ENCODE measurements at regions not wholly inside any gene's neighbourhood (a gene's known extent, or its start where the extent isn't known, plus 50 kb on each side); places are given as distances from the start of the nearest gene placed in this dataset.
"Not testable (repeated sequence)": the region's sequence is repeated elsewhere in the genome, so short reads cannot be mapped to it uniquely, and the experiment has no call there.

DNA sequence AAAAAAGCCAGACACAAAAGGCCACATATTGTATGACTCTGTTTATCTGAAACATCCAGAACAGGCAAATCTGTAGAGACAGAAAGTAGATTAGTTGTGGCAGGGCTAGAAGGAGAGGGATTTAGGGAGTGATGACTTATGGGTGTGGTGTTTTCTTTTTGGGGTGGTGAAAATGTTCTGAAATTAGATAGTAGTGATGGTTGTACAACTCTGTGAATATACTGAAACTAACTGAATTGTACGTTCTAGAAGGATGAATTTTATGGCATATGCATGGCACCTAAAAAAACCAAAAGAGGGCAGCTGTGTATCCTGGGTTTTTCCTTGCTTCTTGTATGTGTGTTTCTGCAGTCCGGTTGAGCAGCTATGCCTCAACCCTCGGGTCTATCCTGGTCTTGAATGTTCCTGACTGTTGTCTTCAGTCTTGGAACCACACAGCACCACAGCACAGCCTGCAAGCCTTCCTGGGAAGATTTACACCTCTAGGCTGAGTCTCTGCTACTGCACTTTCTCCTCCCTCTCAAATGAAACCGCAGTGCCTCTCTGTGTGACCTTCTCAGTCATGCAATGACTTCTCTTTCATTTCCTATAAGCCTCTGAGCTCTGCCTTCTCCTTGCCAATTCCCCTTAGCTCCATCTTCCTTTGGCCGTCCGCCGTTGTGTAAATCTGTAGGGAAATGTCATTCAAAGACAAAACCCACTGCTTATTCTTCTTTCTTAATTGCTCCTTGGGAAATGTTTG, 269.1 kb upstream of the PLGLB1 start:
- DNase-seq (ENCODE audit: low read depth in 2 of 2): peak in 1 of 2 donors; percentile 5
- H3K4me3 ChIP-seq (replicated peaks in 1 of 2; ENCODE audit: low read depth in 2 of 2, low read length in 2 of 2): not testable (repeated sequence)

DNA sequence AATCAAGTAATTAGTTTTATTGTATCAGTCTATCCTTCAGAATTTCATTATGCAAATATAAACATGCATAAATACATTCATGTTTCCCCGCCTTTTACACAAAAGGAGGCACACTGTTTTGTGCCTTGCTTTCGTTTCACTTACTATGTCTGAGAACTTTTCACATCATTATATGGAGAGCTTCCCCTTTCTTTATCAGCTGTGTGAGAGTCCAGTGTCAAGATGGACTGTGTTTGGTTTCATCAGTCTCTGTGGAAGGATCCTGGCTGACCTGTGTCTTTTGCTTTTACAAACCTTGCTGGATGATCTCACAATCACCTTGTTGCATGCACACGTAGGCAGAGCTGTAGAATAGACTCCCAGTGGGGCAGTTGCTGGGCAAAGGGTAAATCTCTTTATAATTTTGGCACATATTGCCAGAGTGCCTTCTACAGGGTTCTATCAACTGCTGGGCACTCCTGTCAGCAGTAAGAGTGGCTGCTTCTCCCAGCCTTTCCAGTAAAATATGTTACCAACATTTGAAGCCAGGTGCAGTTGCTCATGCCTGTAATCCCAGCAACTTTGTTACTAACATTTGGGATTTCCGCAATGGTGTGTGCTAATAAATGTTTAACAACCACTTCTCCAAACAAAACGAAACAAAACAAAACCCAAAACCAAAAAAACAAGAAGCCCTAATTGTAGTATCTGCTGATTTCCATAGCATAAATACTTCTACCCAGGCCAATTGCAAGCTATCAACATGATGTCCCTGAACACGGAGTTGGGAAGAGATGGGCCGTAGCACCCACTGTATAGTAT, 270.0 kb upstream of the PLGLB1 start:
- not testable (repeated sequence) for DNase-seq (ENCODE audit: low read depth in 2 of 2); H3K4me3 ChIP-seq (replicated peaks in 1 of 2; ENCODE audit: low read depth in 2 of 2, low read length in 2 of 2)

DNA sequence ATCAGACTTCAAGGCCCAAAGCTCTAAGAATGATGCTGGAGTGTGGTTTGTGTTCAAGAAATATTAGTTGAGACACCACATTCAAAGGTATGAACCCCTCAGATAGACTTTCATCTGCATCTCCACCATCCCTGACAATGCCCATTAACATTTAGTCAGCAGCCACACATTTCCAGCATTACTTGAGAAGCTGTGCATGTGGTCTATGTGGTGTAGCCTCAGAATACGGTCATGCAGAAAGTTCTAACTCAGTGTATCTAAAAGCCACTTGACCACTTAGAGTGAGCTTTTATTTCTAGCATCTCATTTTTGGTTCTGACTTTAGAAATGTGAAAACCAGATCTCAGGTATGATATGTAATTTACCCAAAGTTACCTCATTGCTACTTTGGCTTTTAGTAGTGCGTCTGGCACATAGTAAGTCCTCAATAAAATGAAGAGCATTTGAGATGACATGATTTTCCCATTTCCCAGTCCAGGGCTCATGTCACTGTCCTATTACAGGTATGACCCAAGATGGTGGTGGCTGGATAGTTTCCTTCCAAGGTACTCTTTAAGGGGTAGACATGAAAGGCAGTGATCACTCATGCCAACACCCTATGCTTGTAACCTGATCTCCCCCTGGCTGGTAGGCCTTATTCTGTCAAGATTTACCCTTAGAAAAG, 272.4 kb upstream of the PLGLB1 start:
- DNase-seq (ENCODE audit: low read depth in 2 of 2); H3K4me3 ChIP-seq (replicated peaks in 1 of 2; ENCODE audit: low read depth in 2 of 2, low read length in 2 of 2): not testable (repeated sequence)

DNA sequence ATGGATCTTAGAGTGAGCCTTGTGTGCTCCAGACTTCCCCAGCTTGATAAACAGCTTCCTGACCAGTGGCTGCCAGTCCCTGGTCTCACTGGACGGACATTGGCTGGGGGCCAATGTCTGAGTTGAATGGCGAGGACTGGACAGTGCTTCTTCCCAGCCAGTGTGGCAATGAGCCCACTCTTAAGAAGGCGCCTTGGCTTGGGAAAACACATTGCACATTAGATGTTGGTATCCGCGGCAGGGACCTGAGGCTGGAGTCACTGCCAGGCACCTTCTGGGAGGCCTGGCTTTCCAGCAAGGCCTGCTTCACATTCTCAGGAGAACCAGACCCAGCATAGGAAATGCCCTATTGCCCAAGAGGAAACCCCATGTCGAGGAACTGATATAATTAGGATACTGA, 273.5 kb upstream of the PLGLB1 start:
- not testable (repeated sequence) for H3K4me3 ChIP-seq (replicated peaks in 1 of 2; ENCODE audit: low read depth in 2 of 2, low read length in 2 of 2)
- peak in 1 of 2 donors; percentile 76 for DNase-seq (ENCODE audit: low read depth in 2 of 2)

DNA sequence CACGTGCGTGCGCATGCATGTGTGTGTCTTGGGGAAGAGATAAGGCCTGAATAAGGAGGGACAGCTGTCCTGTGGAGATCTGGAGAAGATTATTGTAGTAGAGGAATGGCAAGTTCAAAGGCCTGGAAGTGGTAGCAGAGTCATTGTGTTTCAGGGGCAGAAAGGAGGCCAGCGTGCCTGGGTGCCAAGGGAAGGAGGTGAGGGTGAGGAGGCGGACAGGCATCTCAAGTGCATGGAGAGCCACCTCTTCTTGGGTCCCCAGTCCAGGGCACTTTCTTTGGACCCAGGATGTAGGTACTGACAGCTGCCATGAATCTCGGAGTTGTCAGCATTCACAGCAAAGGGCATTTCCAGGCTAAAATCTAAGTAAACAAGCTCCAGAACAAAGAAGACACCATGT, 279.7 kb upstream of the PLGLB1 start:
- H3K4me3 ChIP-seq (replicated peaks in 1 of 2; ENCODE audit: low read depth in 2 of 2, low read length in 2 of 2); DNase-seq (ENCODE audit: low read depth in 2 of 2): not testable (repeated sequence)

DNA sequence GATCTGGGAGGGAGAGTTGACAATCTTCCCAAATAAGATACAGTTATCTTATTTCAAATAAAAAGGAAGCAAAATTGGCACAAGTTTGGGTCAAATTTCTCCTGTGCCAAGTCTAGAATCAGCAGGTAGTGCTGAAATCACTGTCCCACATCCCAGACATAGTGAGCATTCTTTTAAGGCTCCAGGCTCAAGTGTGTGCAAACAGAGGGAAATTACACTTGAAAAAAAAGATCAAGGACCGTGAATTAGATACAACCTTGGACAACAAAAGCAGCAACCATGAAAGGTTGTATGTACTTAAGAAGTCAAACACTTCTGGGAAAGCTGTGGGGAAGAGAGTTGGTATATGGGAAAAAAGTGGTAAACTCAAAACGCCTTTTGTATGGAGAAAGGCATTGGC, 280.2 kb upstream of the PLGLB1 start:
- not testable (repeated sequence) for H3K4me3 ChIP-seq (replicated peaks in 1 of 2; ENCODE audit: low read depth in 2 of 2, low read length in 2 of 2); DNase-seq (ENCODE audit: low read depth in 2 of 2)

DNA sequence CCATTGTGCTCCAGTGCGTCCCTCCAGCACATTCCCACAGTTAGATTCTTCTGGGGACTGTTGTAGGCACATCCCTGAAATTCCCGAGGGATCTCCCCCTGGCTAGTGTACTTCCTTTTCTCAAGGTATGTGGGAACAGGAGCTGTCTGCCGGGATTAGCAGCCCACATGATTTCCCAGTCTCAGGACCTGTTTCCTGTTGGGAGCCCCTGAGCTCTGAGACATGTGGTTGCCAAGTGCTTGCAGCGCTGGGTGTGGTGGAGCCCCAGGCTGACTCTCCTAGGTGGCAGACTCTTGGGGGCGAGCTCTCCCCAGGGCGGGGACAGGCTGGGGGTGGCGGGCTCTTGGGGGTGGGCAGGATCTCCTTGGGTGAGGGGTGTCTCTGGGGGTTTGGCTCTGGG, 287.0 kb upstream of the PLGLB1 start:
- not testable (repeated sequence) for H3K4me3 ChIP-seq (replicated peaks in 1 of 2; ENCODE audit: low read depth in 2 of 2, low read length in 2 of 2); DNase-seq (ENCODE audit: low read depth in 2 of 2)

DNA sequence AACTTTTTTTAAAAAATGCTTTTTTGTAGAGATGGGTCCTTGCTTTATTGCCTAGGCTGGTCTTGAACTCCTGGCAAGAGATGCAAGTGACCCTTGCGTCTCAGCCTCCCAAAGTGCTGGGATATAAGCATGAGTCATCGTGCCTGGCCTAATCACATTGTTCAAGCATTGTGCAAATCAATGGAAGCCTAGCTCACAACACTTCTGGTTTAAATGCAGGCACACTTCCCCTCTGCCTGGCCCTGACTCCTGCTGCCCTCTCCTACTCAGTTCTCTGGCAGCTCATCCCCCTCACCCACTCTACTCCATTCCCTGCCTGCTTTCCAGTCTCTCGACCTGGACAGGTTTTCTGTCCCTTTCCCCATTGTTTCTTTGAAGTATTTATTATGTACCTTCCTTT, 288.1 kb upstream of the PLGLB1 start:
- not testable (repeated sequence) for H3K4me3 ChIP-seq (replicated peaks in 1 of 2; ENCODE audit: low read depth in 2 of 2, low read length in 2 of 2); DNase-seq (ENCODE audit: low read depth in 2 of 2)

DNA sequence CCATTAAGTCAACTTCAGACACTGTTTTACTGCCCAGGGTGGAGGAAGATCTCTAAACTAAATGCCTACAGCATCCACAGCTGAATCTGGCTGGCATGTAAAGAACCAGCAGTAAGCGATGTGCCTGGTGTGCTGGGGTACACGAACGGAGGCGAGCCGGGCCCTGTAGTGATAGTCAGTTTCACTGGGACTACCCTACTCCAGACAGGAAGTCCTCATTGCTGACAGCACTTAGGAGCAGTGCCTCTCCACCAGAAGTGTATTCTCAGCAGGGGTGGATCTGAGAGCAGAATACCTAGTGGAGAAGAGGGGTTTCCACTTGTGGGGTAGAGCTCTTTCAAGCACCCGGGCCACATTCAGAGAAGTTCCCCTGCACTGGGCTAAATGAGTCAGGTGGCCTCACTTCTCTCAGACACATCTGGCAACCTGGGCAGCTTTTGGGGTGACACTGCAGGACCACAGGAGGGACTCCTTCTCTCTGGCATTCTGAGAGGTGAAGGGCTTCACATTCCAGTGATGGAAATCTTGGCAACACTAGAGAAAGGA, 290.3 kb upstream of the PLGLB1 start:
- not testable (repeated sequence) for H3K4me3 ChIP-seq (replicated peaks in 1 of 2; ENCODE audit: low read depth in 2 of 2, low read length in 2 of 2); DNase-seq (ENCODE audit: low read depth in 2 of 2)

DNA sequence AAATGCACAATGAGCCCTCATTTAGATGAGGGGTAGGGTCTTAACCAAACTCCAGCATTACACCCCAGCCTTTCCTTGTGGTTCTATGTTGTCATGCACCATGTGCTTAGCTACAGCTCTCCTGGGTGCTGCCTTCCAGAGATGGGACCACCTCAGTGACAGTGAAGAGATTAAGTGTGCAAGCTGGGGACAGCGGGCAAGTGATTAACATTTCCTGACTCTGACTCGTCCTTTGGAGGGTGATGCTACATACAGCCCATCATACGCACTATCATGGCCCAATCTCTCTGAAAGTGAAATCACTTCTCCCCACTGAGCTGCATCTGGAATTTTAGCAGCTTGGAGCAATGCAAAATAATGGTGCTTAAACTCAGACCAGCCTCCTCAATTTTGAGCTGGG, 293.0 kb upstream of the PLGLB1 start:
- DNase-seq (ENCODE audit: low read depth in 2 of 2); H3K4me3 ChIP-seq (replicated peaks in 1 of 2; ENCODE audit: low read depth in 2 of 2, low read length in 2 of 2): not testable (repeated sequence)

DNA sequence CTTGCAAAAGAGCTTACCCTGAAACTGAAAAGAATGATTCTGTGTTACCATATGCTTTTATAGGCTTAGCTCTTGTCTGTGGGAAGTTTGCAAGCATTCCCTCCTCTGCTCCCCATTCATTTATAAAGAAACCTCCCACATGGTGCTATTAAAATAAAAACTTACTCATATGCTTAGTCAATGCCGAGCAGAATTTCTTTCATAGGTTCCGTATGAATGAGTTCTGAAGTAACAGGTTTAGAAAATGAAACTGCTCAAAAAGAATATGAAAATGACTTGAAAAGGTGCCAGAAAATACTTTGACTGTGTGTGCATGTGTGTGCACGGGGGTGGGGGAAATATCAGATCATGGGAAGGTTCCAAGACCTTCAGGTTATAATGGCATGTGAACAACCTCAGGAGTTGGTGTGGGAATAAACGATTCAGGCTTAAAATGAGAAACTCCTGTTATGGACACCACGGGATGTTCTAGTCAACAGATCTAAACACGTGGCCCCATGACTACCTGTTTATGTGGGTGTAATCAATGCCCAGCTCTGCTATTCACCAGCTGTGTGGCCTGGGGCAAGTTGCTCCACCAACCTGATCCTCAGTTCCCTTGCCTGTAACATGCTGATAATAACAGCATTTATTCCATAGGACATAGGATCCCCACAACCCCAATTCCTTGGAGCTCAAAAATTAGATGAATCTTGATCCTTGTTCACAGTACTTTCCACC, 293.7 kb upstream of the PLGLB1 start:
- H3K4me3 ChIP-seq (replicated peaks in 1 of 2; ENCODE audit: low read depth in 2 of 2, low read length in 2 of 2); DNase-seq (ENCODE audit: low read depth in 2 of 2): not testable (repeated sequence)

DNA sequence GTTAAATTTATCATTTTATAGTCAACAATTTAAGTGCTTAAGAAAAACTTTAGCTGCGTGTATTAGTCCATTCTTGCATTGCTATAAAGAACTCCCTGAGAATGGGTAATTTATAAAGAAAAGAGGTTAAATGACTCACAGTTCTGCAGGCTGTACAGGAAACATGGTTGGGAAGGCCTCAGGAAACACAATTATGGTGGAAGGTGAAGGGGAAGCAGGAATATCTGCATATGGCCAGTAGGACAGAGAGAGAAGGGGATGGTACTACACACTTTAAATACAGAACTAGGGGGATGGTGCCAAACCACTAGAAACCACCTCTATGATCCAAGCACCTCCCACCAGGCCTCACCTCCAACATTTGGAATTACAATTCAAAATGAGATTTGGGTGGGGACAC, 295.5 kb upstream of the PLGLB1 start:
- DNase-seq (ENCODE audit: low read depth in 2 of 2): peak in 1 of 2 donors; percentile 11
- H3K4me3 ChIP-seq (replicated peaks in 1 of 2; ENCODE audit: low read depth in 2 of 2, low read length in 2 of 2): not testable (repeated sequence)

DNA sequence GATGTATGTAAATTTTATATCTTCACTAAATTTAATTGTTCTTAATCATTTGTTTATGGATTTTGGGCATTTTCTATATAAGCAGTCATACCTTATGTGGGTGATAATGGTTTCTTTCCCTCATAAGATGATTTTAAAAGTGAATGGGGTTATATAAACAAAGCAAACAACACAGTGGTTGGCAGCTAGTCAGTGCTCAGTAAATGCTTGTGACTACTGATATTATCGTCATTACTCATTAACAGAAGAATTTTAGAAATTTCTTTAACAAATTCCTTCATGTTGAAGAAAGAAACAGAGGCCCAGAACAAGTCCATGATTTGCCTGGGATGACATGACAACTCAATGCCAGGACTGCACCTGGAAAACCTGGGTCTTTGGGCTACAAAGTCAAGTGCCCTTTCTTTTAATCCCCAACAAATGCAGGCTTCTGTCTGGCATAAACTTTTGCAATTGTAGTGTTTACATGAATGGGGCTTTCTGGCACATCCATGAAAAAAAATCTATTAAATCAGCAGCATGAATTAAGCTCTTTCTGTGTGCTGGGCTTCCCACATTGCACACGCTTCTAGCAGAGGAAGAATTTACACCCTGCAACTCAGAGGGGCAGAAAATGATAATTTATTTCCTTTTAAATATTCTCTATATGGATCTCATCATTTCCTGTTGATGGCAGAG, 297.3 kb upstream of the PLGLB1 start:
- peak; percentile 77 to 81 for DNase-seq (ENCODE audit: low read depth in 2 of 2)
- not testable (repeated sequence) for H3K4me3 ChIP-seq (replicated peaks in 1 of 2; ENCODE audit: low read depth in 2 of 2, low read length in 2 of 2)

DNA sequence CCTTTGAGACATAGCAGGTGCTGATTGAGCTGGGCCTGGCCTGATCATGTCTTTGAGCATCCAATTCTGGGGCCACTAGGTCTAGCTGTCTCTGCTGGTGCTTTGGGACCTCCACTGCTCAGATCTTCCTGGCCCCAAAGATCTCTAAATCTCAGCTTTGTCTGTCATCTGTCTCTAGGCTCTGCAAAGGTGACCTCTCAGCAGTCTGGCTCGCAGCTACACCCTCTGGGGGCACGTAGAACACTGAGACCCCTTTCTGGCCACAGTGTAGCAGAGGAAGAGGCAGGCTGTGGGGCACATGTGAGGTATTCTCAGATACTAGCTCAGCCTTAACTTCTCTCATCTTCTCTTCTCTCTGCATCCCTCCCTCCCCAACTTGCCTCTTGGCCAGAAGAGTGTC, 298.1 kb upstream of the PLGLB1 start:
- not testable (repeated sequence) for DNase-seq (ENCODE audit: low read depth in 2 of 2); H3K4me3 ChIP-seq (replicated peaks in 1 of 2; ENCODE audit: low read depth in 2 of 2, low read length in 2 of 2)

DNA sequence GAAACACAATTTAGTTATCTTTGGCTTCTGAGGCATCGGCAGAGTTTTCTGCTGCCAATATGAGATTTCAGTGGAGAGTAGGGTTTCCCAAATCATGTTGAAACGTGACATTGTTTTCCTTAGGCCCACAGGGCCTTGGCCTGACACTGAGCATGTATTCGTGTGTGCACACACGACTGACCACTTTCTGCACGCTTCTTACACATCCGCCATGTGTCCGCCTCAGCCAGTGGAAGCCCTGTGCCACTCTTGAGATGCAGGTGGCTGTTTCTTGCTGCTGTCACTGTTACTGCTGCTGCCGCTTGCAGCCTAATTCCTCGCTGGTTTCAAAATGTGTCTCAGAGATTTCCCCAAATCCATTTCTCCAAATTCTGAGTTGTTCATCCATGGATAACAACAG, 299.6 kb upstream of the PLGLB1 start:
- not testable (repeated sequence) for H3K4me3 ChIP-seq (replicated peaks in 1 of 2; ENCODE audit: low read depth in 2 of 2, low read length in 2 of 2); DNase-seq (ENCODE audit: low read depth in 2 of 2)

DNA sequence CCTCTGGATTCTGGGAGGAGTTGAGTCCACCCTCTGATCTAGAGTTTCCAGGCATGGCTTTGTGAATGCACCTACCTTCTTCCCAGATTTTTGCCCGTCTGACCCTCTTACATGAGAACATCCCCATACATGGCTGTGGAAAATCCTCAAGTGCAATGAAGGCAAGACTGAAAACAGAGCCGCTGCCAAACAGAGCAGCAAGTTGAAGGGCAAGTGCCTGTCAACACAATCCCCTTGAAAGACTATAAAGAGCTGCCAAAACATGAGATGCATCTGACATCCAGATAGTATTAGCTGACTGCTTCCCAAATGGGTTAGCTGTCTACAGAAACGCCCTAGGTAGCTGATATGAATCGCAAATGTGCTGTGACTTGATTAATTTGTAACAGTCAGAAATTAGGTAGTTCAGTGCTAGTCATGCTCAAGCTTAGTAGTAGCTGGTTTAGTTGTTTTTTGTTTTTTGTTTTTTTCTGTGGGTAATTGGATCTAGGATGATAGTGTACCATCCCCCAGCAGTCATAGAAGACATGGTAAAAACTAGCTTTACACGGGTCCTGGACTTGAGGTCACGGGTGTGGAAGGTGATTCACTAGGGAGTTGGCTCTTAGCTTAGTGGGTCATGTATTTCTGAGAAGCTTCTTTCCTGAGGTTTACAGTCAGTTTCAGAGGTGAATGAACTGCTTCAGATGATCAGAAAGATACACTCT, 302.8 kb upstream of the PLGLB1 start:
- DNase-seq (ENCODE audit: low read depth in 2 of 2): peak in 1 of 2 donors; percentile 15
- H3K4me3 ChIP-seq (replicated peaks in 1 of 2; ENCODE audit: low read depth in 2 of 2, low read length in 2 of 2): not testable (repeated sequence)
